ENCODE measurements at regions not wholly inside any gene's neighbourhood (a gene's known extent, or its start where the extent isn't known, plus 50 kb on each side); places are given as distances from the start of the nearest gene placed in this dataset.

GRCh38 chr2:217101972-217102371 is 242.1 kb upstream of the TNP1 start:
- no peak for DNase-seq

- DNase-seq: no peak
These were observed 239.7 kb upstream of the TNP1 start for GRCh38 chr2:217099561-217099960.

- no peak for DNase-seq
These were observed 238.6 kb upstream of the TNP1 start for GRCh38 chr2:217098435-217098834.

GRCh38 chr2:217097346-217097745 is 237.5 kb upstream of the TNP1 start:
- no peak for DNase-seq

DNA sequence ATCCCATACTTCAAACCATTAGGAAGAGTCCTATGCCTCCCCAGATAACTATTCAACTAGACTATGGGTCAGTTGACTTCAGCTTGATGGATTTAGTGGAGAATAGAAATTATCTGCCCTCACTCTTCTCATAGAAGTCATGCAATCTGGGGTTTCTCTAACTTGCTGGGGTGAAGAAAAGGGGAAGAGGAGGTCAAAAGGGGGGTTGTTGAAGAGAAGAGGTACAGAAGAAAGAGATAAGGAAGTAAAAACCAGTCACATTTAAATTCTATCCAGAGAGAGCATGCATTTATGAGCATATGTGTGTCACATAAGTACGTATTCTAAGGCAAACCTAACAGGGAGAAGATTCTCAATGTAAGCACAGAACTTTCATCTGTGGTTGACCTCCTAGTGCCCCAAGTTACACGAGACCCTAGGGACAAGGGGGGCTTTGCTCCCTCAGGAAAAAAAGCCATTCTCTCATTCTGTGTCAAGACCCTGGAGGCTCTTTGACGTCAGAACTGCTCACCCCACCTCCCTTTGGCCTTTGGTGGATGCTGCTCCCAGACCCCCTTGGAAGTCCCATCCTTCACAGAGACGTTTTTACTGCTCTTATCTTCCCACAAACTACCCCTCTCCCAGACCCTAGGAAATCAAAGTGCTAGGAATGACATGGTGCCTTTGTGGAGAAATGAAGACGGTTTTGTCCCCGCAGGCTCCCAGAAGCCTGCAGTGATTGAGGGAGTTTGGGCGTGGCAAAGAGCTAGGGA is 236.8 kb upstream of the TNP1 start:
- DNase-seq: no peak

- no peak for DNase-seq
These were observed 235.8 kb upstream of the TNP1 start for GRCh38 chr2:217095511-217096205.

- no peak for DNase-seq
These were observed 233.0 kb upstream of the TNP1 start for GRCh38 chr2:217092710-217093379.

- DNase-seq: no peak
These were observed 231.7 kb upstream of the TNP1 start for GRCh38 chr2:217091531-217091930.

DNA sequence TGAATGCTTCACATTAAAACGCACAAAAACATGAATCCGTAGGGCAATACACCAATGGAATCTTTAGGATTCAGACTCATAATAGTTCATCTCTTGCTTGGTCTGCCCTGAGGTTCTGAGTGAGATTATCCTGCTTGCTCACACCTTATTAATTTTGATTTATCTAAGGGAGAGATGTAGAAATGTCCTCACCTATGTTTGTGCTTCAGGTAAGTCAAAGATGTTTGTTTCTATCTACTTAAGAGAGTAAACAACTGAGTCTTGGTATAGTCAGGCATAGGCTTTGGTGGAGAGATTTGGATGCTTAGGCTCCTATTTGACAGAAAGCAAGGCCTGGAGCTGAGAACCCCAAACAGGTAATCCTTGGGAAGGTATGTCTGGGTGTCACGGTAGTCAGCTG is 231.0 kb upstream of the TNP1 start:
- no peak for DNase-seq

DNA sequence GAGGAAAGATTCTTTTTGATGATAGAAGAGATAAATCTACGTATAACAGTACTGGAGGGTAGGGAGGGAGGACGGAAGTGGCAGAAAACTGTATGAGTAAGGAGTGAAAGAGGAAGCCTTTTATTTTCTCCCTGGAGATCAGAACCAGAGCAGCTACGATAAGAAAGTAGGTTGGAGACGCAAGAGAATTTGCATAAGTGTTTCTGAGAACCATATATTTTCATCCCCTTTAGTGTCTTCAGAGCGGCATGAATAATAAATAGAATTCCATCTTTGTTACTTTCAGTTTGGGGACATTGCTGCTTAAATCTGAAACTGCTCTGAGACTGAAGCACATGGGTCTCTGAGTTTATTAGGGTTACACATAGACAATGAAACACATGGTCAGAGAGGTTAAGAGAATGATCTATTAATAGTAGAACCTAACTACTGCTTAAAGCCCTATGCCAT is 230.2 kb upstream of the TNP1 start:
- no peak for DNase-seq

- no peak for DNase-seq
These were observed 226.9 kb upstream of the TNP1 start for GRCh38 chr2:217086718-217087117.

- peak; percentile 64 for DNase-seq
These were observed 226.2 kb upstream of the TNP1 start for GRCh38 chr2:217086038-217086522.

GRCh38 chr2:217085543-217085942 is 225.7 kb upstream of the TNP1 start:
- DNase-seq: no peak

DNA sequence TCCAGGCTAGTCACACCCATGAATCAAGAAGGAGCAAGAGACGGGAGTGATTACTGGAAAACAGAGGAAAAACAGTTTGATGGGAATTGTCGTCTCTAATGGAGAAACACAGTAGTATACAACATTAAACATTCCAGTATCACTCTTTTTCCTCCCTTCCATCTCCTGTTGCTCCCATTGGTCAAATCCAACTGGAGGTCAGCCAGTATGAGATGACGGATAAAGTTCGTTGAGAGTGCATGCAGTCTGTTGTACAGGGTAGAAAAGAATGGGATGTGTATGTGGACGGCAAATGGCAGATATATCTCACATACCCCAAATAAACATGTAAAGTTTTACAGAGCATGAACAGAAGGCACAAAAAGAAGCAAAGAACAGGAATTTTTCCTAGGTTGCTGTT is 221.9 kb upstream of the TNP1 start:
- DNase-seq: no peak

- no peak for DNase-seq
These were observed 219.3 kb upstream of the TNP1 start for GRCh38 chr2:217079165-217079564.

DNA sequence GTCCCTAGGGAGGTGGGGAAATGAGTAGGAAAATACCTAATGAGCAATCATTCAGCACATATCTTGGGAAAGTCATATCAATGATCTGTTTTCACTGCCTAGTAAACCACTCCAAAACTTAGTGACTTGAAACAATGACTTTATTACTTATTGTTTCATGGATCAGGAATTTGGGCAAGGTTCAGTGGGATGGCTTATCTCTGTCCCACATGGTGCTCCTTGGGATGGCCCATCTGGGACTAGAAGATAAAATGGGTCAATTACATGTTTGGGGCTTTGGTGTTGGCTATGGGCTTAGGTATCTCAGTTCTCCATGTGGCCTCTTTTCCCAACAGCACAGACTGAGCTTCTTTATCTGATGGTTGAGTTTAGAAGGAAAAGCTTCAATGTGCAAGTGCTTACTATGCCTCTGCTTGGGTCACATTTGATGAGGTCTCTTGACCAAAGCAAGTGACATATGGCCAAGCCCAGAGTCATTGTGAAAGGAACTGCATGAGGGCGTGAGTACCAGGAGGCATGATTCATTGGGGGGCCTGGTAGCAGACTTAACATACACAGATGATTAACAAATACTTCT is 218.1 kb upstream of the TNP1 start:
- DNase-seq: no peak

DNA sequence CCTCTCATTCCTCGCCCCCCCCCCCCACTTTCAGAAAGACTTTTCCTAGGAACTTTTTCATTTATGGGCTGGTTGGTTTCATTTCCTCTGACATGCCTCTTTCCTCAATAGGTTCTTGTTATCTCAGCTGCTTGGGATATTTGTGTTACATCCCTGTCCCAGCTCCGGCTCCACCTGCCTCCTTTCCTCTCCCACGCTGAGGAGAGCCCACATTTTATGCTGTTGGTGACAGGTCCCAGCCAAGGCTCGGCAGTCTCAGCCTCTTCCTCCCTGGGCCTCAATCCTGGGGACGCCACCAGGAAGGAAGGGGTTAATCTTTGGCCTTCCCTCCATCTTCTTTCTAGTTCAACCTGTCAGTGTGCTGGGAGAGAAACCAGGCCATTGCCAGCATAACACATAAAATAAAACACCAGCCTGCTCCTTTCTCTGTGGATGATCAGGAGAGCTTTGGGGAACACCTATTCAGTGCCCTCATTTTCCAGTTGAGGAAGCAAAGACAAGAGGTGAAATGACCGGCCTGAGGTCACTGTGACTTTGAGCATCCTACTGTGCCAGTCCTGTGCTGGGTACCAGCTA is 216.9 kb upstream of the TNP1 start:
- no peak for DNase-seq

DNA sequence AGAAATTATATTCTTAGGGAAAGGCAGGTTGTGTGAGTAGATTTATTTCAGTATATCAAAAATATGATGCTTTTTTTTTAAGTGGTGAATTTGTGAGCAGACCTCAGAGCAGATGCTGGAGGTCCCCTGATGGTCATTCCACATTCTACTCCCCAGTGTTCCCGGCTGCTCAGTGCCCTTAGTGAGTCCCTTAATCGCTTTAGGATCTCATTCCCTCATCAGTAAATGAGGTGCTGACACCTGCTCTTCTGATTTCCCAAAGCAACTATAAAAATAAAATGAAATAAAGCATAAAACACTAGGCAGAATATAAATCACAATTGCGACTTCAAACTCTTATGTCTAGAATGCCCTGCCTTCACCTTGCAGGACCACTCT is 216.2 kb upstream of the TNP1 start:
- DNase-seq: no peak

- DNase-seq: no peak
These were observed 215.6 kb upstream of the TNP1 start for GRCh38 chr2:217075268-217076057.

DNA sequence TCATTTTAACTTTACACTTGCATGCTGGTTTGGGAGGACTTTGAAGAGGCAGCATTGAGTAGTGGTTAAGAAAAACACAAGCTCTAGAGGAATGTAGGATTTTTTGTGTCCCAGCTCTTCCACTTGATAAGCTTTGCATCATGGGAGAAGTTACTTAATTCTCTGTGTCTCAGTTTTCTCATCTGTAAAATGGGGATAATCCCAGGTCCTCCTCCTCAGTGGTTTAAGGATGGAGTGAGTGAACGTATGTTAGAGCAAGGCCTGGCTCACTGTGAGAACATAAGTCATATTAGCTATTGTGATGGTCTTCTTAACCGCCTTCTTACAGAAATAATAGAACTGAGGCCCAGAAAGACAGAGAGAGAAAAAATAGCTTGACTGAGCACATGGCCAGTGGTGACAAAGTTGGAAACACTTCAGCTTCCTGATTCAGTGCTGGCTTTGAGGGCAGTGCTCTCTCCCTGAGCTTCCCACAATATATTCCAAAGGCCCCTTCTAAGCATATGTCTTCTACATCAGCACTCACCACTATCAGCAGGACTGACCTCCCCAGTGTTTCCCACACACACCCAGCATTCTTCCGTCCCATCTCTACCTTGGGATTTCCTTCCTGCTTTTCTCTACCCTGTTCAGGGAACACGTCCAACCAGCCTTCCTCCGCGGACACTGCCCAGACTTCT is 214.9 kb upstream of the TNP1 start:
- no peak for DNase-seq

GRCh38 chr2:217071416-217071815 is 211.6 kb upstream of the TNP1 start:
- DNase-seq: no peak

DNA sequence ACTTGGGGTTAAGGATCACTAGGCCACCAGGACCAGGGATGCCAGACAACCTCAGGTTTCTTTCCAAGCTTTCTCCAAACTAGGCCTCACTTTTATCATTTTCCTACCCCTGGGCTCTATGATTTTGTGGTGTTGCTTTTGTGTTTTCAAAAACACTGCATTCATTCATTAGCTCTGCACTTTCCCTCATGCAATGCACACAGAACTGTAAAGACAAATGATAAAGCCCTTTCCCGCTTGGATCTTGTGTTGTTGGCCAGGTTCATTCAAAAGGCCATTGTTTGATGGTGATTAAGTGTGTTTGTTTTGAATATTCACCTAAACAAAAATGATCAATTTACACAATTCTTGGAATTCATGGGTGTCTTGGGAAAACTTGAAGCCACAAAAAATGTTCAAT is 210.7 kb upstream of the TNP1 start:
- no peak for DNase-seq
